Esophagus muscularis mucosa (tissue), 4 donors: ENCODE measurements at regions not wholly inside any gene's neighbourhood (a gene's known extent, or its start where the extent isn't known, plus 50 kb on each side); places are given as distances from the start of the nearest gene placed in this dataset.

Experiments
- DNase-seq: peaks from one replicate; pipeline ENCODE4 v3.0.0-alpha.2; 2017; ENCODE audit errors: extremely low spot score
- H3K27ac ChIP-seq, 4 donors: fragments of 200-600 bp; sonication (generic); replicated peaks in 1 of 4; 1 replicate in 3 of 4; 2 replicates in 1 of 4; pipeline ENCODE4 v1.5.1; 2016 to 2019; ENCODE audit warnings: mild to moderate bottlenecking in 1 of 4
- H3K27me3 ChIP-seq, 4 donors: fragments of 200-600 bp; sonication (generic); one replicate each; pipeline versions ENCODE4 v1.5.1 to v1.6.0; 2016 to 2019
- H3K36me3 ChIP-seq, 4 donors: fragments of 200-600 bp; sonication (generic); one replicate each; pipeline ENCODE4 v1.5.1; 2016 to 2019
- H3K4me1 ChIP-seq, 4 donors: fragments of 200-600 bp; sonication (generic); one replicate each; pipeline ENCODE4 v1.5.1; 2016 to 2019
- H3K4me3 ChIP-seq, 4 donors: fragments of 200-600 bp; sonication (generic); 1 replicate in 2 of 4; 2 replicates in 2 of 4; pipeline ENCODE4 v1.5.1; 2016 to 2019; ENCODE audit warnings: mild to moderate bottlenecking in 4 of 4, moderate library complexity in 1 of 4
- H3K9me3 ChIP-seq, 4 donors: fragments of 200-600 bp; sonication (generic); 1 replicate in 3 of 4; 2 replicates in 1 of 4; pipeline ENCODE4 v1.5.1; 2016 to 2019
- CTCF ChIP-seq, 3 experiments: fragments of 200-600 bp in 2 of 3; fragments of 450-650 bp in 1 of 3; sonication (generic) in 2 of 3; IDR thresholded peaks; one replicate each; pipeline ENCODE4 v1.5.1; 2017 to 2019; ENCODE audit warnings: antibody characterized with exemption in 3 of 3, mild to moderate bottlenecking in 2 of 3, moderate library complexity in 1 of 3
- EP300 ChIP-seq: sonication (generic); formaldehyde crosslinking; IDR thresholded peaks from one replicate; pipeline ENCODE4 v1.6.1; 2017; ENCODE audit warnings: antibody characterized with exemption
- POLR2A ChIP-seq: fragments of 450-650 bp; IDR thresholded peaks from one replicate; pipeline ENCODE4 v1.6.1; 2017; ENCODE audit warnings: antibody characterized with exemption, moderate library complexity, mild to moderate bottlenecking, low read depth
- POLR2AphosphoS5 ChIP-seq, 2 donors: sonication (generic); formaldehyde crosslinking; IDR thresholded peaks; one replicate each; pipeline ENCODE4 v1.6.1; 2017; ENCODE audit warnings: antibody characterized with exemption in 2 of 2
- WGBS: methylation state at CpG from one replicate; pipeline ENCODE4 v1.1.5; 2018; 5-methylcytosine and 5-hydroxymethylcytosine counted together
- intact Hi-C: fragments of 100-400 bp; cut with DNase I; formaldehyde crosslinking; loops from one replicate; pipeline ENCODE4 v1.15.1; 2023

- Histone ChIP-seq H3K9me3 (no peaks in the 10 kb centered on the region), H3K27me3 (peaks cover 0 to 22% (median 0%) of the 10 kb centered on the region in 4 donors), H3K27ac (no peak overlapping the region), H3K4me3 (no peak overlapping the region), H3K36me3 (no peaks in the 10 kb centered on the region), H3K4me1 (peaks cover 0 to 9% (median 0%) of the 10 kb centered on the region in 4 donors)
- DNase-seq: no peak
- intact Hi-C loops: no loop called here
- WGBS: 100% methylated on average over 1 of the region's 10 CpGs
- TF ChIP-seq POLR2AphosphoS5 (IDR thresholded peaks at IDR 0.05) (no peak), EP300 (no peak)
Measured at GRCh38 chr2:120509991-120510735, 164.2 kb downstream of the INHBB start.

GRCh38 chr2:120510751-120511395 is 164.9 kb downstream of the INHBB start:
- TF ChIP-seq CTCF (IDR thresholded peaks at IDR 0.05) (no peak), POLR2A (no peak), POLR2AphosphoS5 (IDR thresholded peaks at IDR 0.05) (no peak), EP300 (no peak)
- Histone ChIP-seq H3K9me3 (no peaks in the 10 kb centered on the region), H3K27ac (no peak overlapping the region), H3K27me3 (peaks cover 0 to 22% (median 0%) of the 10 kb centered on the region in 4 donors), H3K36me3 (no peaks in the 10 kb centered on the region), H3K4me3 (no peak overlapping the region), H3K4me1 (peaks cover 0 to 9% (median 0%) of the 10 kb centered on the region in 4 donors)
- 88% methylated on average over 7 of the region's 11 CpGs for WGBS
- intact Hi-C loops: no loop called here
- no peak for DNase-seq

- H3K36me3 ChIP-seq: no peaks in the 10 kb centered on the region
- peaks cover 0 to 22% (median 0%) of the 10 kb centered on the region in 4 donors for H3K27me3 ChIP-seq
- H3K4me1 ChIP-seq: peaks cover 0 to 9% (median 0%) of the 10 kb centered on the region in 4 donors
- 73% methylated on average over 12 of the region's 18 CpGs for WGBS
- no peak overlapping the region for H3K4me3 ChIP-seq
- no peak overlapping the region for H3K27ac ChIP-seq
- DNase-seq: no peak
- no peaks in the 10 kb centered on the region for H3K9me3 ChIP-seq
- intact Hi-C loops: no loop called here
- TF ChIP-seq POLR2A: no peak
- TF ChIP-seq EP300: no peak
- no peak for TF ChIP-seq POLR2AphosphoS5 (IDR thresholded peaks at IDR 0.05)
- no peak for TF ChIP-seq CTCF (IDR thresholded peaks at IDR 0.05)
Measured at GRCh38 chr2:120511536-120511935, 165.6 kb downstream of the INHBB start.

GRCh38 chr2:120511947-120512710 is 166.2 kb downstream of the INHBB start:
- 85% methylated on average over 18 of the region's 19 CpGs for WGBS
- peaks cover 0 to 22% (median 0%) of the 10 kb centered on the region in 4 donors for H3K27me3 ChIP-seq
- intact Hi-C loops: no loop called here
- TF ChIP-seq EP300 (no peak), POLR2A (no peak), POLR2AphosphoS5 (IDR thresholded peaks at IDR 0.05) (no peak), CTCF (IDR thresholded peaks at IDR 0.05) (no peak)
- H3K9me3 ChIP-seq: no peaks in the 10 kb centered on the region
- peaks cover 0 to 9% (median 0%) of the 10 kb centered on the region in 4 donors for H3K4me1 ChIP-seq
- no peak overlapping the region for H3K4me3 ChIP-seq
- H3K27ac ChIP-seq: no peak overlapping the region
- no peak for DNase-seq
- H3K36me3 ChIP-seq: no peaks in the 10 kb centered on the region

- no peaks in the 10 kb centered on the region for H3K9me3 ChIP-seq
- peaks cover 0 to 4% (median 0%) of the 10 kb centered on the region in 4 donors for H3K4me1 ChIP-seq
- H3K4me3 ChIP-seq: no peak overlapping the region
- no peak for TF ChIP-seq EP300
- no peak for TF ChIP-seq POLR2AphosphoS5 (IDR thresholded peaks at IDR 0.05)
- TF ChIP-seq CTCF (IDR thresholded peaks at IDR 0.05): no peak
- no peak for TF ChIP-seq POLR2A
- 95% methylated on average over 10 of the region's 10 CpGs for WGBS
- intact Hi-C loops: no loop called here
- H3K27ac ChIP-seq: no peak overlapping the region
- no peak for DNase-seq
- peaks cover 0 to 33% (median 0%) of the 10 kb centered on the region in 4 donors for H3K27me3 ChIP-seq
- no peaks in the 10 kb centered on the region for H3K36me3 ChIP-seq
Measured at GRCh38 chr2:120513776-120514357, 167.9 kb downstream of the INHBB start.
